Mucosa of descending colon (tissue), 3 donors: ENCODE measurements at regions not wholly inside any gene's neighbourhood (a gene's known extent, or its start where the extent isn't known, plus 50 kb on each side); places are given as distances from the start of the nearest gene placed in this dataset.

ENCODE experiments used
- ATAC-seq: fragments of 200-7000 bp; cut with Tn5 transposase; one replicate; pipeline ENCODE4 v1.9.1; 2020; ENCODE audit warnings: mild to moderate bottlenecking, moderate library complexity
- DNase-seq, 3 donors: peaks; one replicate each; pipeline ENCODE4 v3.0.0-alpha.2; 2020
- H3K36me3 ChIP-seq: fragments of 200-600 bp; one replicate; pipeline ENCODE4 v1.8.0; 2021; ENCODE audit warnings: low read depth, mild to moderate bottlenecking
- H3K4me1 ChIP-seq: fragments of 200-600 bp; one replicate; pipeline ENCODE4 v1.8.0; 2021; ENCODE audit warnings: low read depth, mild to moderate bottlenecking
- H3K4me3 ChIP-seq: fragments of 200-600 bp; one replicate; pipeline ENCODE4 v1.8.0; 2021; ENCODE audit warnings: mild to moderate bottlenecking
- H3K9me3 ChIP-seq: fragments of 200-600 bp; one replicate; pipeline ENCODE4 v1.8.0; 2021; ENCODE audit warnings: mild to moderate bottlenecking
- intact Hi-C, 2 donors: fragments of 100-400 bp; cut with DNase I in 1 of 2; cut with micrococcal nuclease in 1 of 2; formaldehyde crosslinking; loops; one replicate each; pipeline versions ENCODE4 v1.11.0 to v1.11.1; 2022; cut with DNase I, micrococcal nuclease
- TF ChIP-seq, protein P1 (sequence below): fragments of 200-600 bp; IDR thresholded peaks from one replicate; pipeline ENCODE4 v1.8.0; 2022; ENCODE audit warnings: antibody characterized with exemption, mild to moderate bottlenecking
- donor health status: DM: no; HTN: no; CAD: no; lungs with moderate emphysema.
- donor health status: DM: no; HTN: no; CAD: no.
- donor health status: DM: no; HTN: yes; CAD: no.

DNA sequence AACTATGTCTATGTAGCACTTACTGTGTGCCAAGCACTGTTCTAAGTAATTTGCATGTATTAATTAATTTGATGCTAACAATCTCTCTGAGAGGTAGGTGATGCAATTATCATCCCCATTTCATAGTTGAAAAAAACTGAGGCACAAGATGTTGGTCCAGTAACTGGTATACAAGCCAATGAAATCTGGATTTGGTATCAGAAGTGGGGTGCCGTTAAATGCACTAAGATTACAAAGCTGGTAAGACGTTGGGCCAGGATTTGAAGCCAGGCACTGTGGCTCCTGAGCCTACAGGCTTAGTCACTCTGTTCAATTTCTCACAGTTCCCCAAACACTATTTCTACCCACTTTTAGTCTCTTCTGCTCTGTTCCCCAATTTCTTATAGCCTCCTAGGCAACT lies 70.4 kb upstream of the CACNA1A start:
- DNase-seq (no peak), ATAC-seq (no peak)
- Histone ChIP-seq H3K36me3 (no peaks in the 10 kb centered on the region), H3K4me1 (no peaks in the 10 kb centered on the region), H3K4me3 (no peak overlapping the region), H3K9me3 (peaks cover 9% of the 10 kb centered on the region)
- TF ChIP-seq, protein P1, sequence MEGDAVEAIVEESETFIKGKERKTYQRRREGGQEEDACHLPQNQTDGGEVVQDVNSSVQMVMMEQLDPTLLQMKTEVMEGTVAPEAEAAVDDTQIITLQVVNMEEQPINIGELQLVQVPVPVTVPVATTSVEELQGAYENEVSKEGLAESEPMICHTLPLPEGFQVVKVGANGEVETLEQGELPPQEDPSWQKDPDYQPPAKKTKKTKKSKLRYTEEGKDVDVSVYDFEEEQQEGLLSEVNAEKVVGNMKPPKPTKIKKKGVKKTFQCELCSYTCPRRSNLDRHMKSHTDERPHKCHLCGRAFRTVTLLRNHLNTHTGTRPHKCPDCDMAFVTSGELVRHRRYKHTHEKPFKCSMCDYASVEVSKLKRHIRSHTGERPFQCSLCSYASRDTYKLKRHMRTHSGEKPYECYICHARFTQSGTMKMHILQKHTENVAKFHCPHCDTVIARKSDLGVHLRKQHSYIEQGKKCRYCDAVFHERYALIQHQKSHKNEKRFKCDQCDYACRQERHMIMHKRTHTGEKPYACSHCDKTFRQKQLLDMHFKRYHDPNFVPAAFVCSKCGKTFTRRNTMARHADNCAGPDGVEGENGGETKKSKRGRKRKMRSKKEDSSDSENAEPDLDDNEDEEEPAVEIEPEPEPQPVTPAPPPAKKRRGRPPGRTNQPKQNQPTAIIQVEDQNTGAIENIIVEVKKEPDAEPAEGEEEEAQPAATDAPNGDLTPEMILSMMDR = no peak
- intact Hi-C loops = no loop called here

DNA sequence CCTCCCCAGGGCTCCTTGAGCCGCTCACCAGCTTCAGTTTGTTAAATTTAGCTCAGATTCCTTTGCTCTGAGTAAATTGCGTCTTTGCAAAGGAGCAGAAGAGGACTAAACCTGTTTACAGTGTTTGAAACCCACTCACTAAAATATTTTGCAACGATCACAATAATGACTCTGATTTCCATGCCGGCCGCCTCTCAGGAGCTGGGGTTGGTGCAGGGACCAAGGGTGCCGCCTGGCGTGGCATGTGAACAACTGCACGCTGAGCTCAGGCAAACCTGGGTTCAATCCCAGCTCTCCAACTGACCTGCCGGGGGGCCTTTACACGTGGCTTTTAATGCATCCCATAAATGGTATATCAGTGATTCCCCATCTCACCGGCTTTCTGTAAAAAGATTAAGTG lies 68.7 kb upstream of the CACNA1A start:
- H3K36me3 ChIP-seq = no peaks in the 10 kb centered on the region
- TF ChIP-seq, protein P1 = no peak
- ATAC-seq (no peak), DNase-seq (no peak)
- H3K4me1 ChIP-seq = no peaks in the 10 kb centered on the region
- no peak overlapping the region for H3K4me3 ChIP-seq
- intact Hi-C loops = no loop called here
- peaks cover 9% of the 10 kb centered on the region for H3K9me3 ChIP-seq

DNA sequence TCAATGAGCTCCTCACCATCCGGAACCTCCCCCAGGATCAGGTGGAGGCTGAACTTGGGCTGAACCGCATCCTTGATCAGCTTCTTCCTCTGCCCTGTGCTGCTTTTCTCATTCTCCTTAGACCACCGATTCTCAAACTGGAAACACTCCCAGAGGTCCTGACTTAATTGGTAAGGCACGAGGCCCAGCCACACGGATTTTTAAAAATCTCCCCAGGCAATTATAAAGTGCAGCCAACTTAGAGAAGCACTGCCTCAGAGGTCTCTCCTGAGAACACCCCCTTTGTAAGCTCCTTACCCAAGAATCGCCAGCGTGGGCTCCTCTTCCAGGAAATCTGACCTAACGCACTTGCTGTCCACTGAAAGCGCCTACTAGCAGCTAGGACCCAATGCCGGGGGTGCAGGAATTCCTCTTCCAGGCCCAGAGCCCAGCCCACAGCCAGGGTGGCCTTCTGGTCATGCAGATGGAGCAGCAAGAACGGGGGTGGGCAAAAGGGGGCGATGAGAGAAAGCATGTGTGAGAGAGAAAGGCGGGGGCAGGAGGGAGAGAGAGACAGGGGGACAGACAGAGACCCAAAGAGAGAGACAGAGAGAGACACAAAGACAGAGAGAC lies 66.9 kb upstream of the CACNA1A start:
- no peak for ATAC-seq
- H3K9me3 ChIP-seq = peaks cover 9% of the 10 kb centered on the region
- no peak for DNase-seq
- intact Hi-C loops = no loop called here
- H3K4me1 ChIP-seq = no peaks in the 10 kb centered on the region
- no peak overlapping the region for H3K4me3 ChIP-seq
- TF ChIP-seq, protein P1 = no peak
- no peaks in the 10 kb centered on the region for H3K36me3 ChIP-seq

DNA sequence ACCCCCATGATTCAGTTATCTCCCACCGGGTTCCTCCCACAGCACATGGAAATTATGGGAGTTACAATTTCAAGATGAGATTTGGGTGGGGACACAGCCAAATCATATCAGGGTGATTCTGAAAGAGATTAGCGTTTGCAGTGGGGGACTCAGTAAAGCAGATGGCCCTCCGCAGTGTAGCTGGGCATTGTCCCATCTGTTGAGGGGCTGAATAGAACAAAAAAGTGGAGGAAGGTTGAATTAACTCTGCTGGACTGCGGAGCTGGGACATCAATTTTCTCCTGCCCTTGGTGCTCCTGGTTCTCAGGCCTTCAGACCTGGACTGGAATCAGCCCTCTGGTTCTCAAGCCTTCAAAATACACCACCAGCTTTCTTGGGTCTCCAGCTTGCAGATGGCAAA lies 55.2 kb upstream of the CACNA1A start:
- Histone ChIP-seq H3K36me3 (no peaks in the 10 kb centered on the region), H3K4me1 (no peaks in the 10 kb centered on the region), H3K4me3 (no peak overlapping the region), H3K9me3 (no peaks in the 10 kb centered on the region)
- DNase-seq = no peak
- TF ChIP-seq, protein P1 = no peak
- ATAC-seq = no peak
- intact Hi-C loops = no loop called here

DNA sequence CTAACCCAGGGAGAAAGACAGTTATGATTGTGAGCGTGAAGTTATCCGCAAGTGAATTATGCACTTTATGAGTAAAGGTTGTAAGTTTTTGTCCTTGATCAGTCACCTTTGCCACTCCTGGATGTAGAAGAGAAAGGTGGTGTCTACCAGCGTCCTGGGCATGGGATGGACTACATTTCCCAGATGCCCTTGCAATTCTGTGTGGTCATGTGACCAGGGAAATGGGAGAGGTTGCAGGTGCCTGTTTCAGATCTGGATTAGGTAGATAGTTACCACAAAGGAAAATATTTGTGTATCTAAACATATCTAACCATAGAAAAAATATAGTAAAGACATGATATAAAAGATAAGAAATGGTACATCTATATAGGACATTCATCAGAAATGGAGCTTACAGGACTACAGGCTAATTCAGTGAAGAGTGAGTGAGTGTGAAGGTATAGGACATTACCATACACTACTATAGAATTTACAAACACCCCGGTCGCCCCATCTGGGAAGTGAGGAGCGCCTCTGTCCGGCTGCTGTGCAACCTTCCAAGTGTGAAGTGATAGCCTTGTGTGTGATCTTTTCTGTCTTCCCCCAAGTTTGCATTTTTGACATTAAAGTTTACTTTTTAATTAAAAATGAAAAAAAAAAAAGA lies 51.6 kb upstream of the CACNA1A start:
- ATAC-seq = peak; percentile 37
- DNase-seq = peak in 1 of 3 donors; percentile 34
- TF ChIP-seq, protein P1 = no peak

More for the DNA sequence above, 51.6 kb upstream of the CACNA1A start:
- H3K9me3 ChIP-seq = no peaks in the 10 kb centered on the region
- no peak overlapping the region for H3K4me3 ChIP-seq
- intact Hi-C loops = no loop called here
- no peaks in the 10 kb centered on the region for H3K36me3 ChIP-seq
- H3K4me1 ChIP-seq = no peaks in the 10 kb centered on the region
